IPS DF 6.9 (cell line): ENCODE measurements at regions not wholly inside any gene's neighbourhood (a gene's known extent, or its start where the extent isn't known, plus 50 kb on each side); places are given as distances from the start of the nearest gene placed in this dataset.

Source experiments
- DNase-seq: peaks from one replicate; pipeline ENCODE4 v3.0.0-alpha.2; 2013; ENCODE audit warnings: low read depth, low spot score
- H3K27ac ChIP-seq: one replicate; pipeline ENCODE4 v1.5.1; 2013; ENCODE audit warnings: low read length, control low read depth
- H3K27me3 ChIP-seq: 2 replicates; pipeline ENCODE4 v1.6.1; 2013; ENCODE audit warnings: mild to moderate bottlenecking, low read length; ENCODE audit not compliant: control insufficient read depth, insufficient read depth
- H3K36me3 ChIP-seq: 2 replicates; pipeline ENCODE4 v1.6.1; 2013; ENCODE audit warnings: low read length; ENCODE audit not compliant: control insufficient read depth, insufficient read depth
- H3K4me1 ChIP-seq: 2 replicates; pipeline ENCODE4 v1.6.1; 2013; ENCODE audit warnings: low read length; ENCODE audit not compliant: control insufficient read depth, insufficient read depth
- H3K4me3 ChIP-seq: 2 replicates; pipeline ENCODE4 v1.5.1; 2013; ENCODE audit warnings: mild to moderate bottlenecking, low read length
- H3K9me3 ChIP-seq: 2 replicates; pipeline ENCODE4 v1.6.1; 2013; ENCODE audit warnings: low read length, inconsistent platforms; ENCODE audit not compliant: control insufficient read depth, insufficient read depth
- WGBS: extraction: QIAGEN DNeasy Blood & Tissue Kit; methylation state at CpG from one replicate; pipeline ENCODE4 v1.1.7; 2013; ENCODE audit warnings: mixed read lengths, missing lambda C conversion rate; ENCODE audit not compliant: insufficient read length, insufficient coverage; 5-methylcytosine and 5-hydroxymethylcytosine counted together

- Histone ChIP-seq H3K27me3 (no peaks in the 10 kb centered on the region; the same call in 1 of the 2 replicates), H3K9me3 (no peaks in the 10 kb centered on the region), H3K4me1 (no peaks in the 10 kb centered on the region), H3K36me3 (no peaks in the 10 kb centered on the region), H3K4me3 (no peak overlapping the region), H3K27ac (no peak overlapping the region)
- no peak for DNase-seq
- no CpG with 5 or more reads among the region's 1 CpG for WGBS
Measured at GRCh38 chr13:34864671-34865070, 77.4 kb upstream of the NBEA start.

- WGBS: no CpG with 5 or more reads among the region's 4 CpGs
- H3K4me1 ChIP-seq: 0 out of 2 replicates have a peak, but pooled peaks cover 1% of the 10 kb centered on the region
- no peak for DNase-seq
- no peak overlapping the region for H3K27ac ChIP-seq
- no peak overlapping the region for H3K4me3 ChIP-seq
- H3K9me3 ChIP-seq: no peaks in the 10 kb centered on the region
- H3K36me3 ChIP-seq: no peaks in the 10 kb centered on the region
- H3K27me3 ChIP-seq: no peaks in the 10 kb centered on the region; the same call in 1 of the 2 replicates
Measured at GRCh38 chr13:34867590-34867989, 74.5 kb upstream of the NBEA start.

GRCh38 chr13:34868733-34869132, 73.3 kb upstream of the NBEA start:
- no peak for DNase-seq
- Histone ChIP-seq H3K27me3 (no peaks in the 10 kb centered on the region), H3K36me3 (no peaks in the 10 kb centered on the region), H3K9me3 (no peaks in the 10 kb centered on the region), H3K4me3 (no peak overlapping the region), H3K27ac (no peak overlapping the region), H3K4me1 (0 out of 2 replicates have a peak, but pooled peaks cover 1% of the 10 kb centered on the region)
- no CpG with 5 or more reads among the region's 2 CpGs for WGBS

GRCh38 chr13:34869696-34870095, 72.4 kb upstream of the NBEA start:
- no peaks in the 10 kb centered on the region for H3K9me3 ChIP-seq
- 0 out of 2 replicates have a peak, but pooled peaks cover 1% of the 10 kb centered on the region for H3K4me1 ChIP-seq
- H3K4me3 ChIP-seq: no peak overlapping the region
- no peak for DNase-seq
- no CpG with 5 or more reads among the region's 2 CpGs for WGBS
- no peak overlapping the region for H3K27ac ChIP-seq
- H3K36me3 ChIP-seq: no peaks in the 10 kb centered on the region
- no peaks in the 10 kb centered on the region for H3K27me3 ChIP-seq

- Histone ChIP-seq H3K27ac (no peak overlapping the region), H3K27me3 (no peaks in the 10 kb centered on the region), H3K4me3 (no peak overlapping the region), H3K4me1 (no peaks in the 10 kb centered on the region), H3K9me3 (no peaks in the 10 kb centered on the region), H3K36me3 (no peaks in the 10 kb centered on the region)
- no peak for DNase-seq
Measured at GRCh38 chr13:34878329-34878728, 63.7 kb upstream of the NBEA start.

GRCh38 chr13:34879851-34880250, 62.2 kb upstream of the NBEA start:
- no peak for DNase-seq
- Histone ChIP-seq H3K9me3 (no peaks in the 10 kb centered on the region), H3K27ac (no peak overlapping the region), H3K27me3 (no peaks in the 10 kb centered on the region), H3K4me3 (no peak overlapping the region), H3K4me1 (peaks cover 1% of the 10 kb centered on the region; the same call in 1 of the 2 replicates), H3K36me3 (no peaks in the 10 kb centered on the region)
- no CpG with 5 or more reads among the region's 1 CpG for WGBS

- DNase-seq: no peak
- WGBS: no CpG with 5 or more reads among the region's 2 CpGs
- H3K4me3 ChIP-seq: no peak overlapping the region
Measured at GRCh38 chr13:34881494-34881893, 60.6 kb upstream of the NBEA start.

GRCh38 chr13:34883396-34883795, 58.7 kb upstream of the NBEA start:
- no peak overlapping the region for H3K27ac ChIP-seq
- 100% methylated on average over 2 of the region's 6 CpGs for WGBS
- H3K9me3 ChIP-seq: no peaks in the 10 kb centered on the region
- peaks cover 1% of the 10 kb centered on the region; the same call in 1 of the 2 replicates for H3K4me1 ChIP-seq
- H3K36me3 ChIP-seq: no peaks in the 10 kb centered on the region
- H3K4me3 ChIP-seq: no peak overlapping the region
- no peaks in the 10 kb centered on the region for H3K27me3 ChIP-seq
- no peak for DNase-seq

More at GRCh38 chr13:34881494-34881893, 60.6 kb upstream of the NBEA start:
- H3K27ac ChIP-seq: no peak overlapping the region
- no peaks in the 10 kb centered on the region for H3K36me3 ChIP-seq
- H3K4me1 ChIP-seq: peaks cover 1% of the 10 kb centered on the region; the same call in 1 of the 2 replicates
- no peaks in the 10 kb centered on the region for H3K9me3 ChIP-seq
- no peaks in the 10 kb centered on the region for H3K27me3 ChIP-seq

- no peak overlapping the region for H3K27ac ChIP-seq
- WGBS: no CpG with 5 or more reads among the region's 2 CpGs
- H3K4me3 ChIP-seq: no peak overlapping the region
- H3K9me3 ChIP-seq: no peaks in the 10 kb centered on the region
- H3K4me1 ChIP-seq: peaks cover 1% of the 10 kb centered on the region; the same call in 1 of the 2 replicates
- H3K27me3 ChIP-seq: no peaks in the 10 kb centered on the region
- no peak for DNase-seq
- no peaks in the 10 kb centered on the region for H3K36me3 ChIP-seq
Measured at GRCh38 chr13:34884366-34884765, 57.7 kb upstream of the NBEA start.

- no peaks in the 10 kb centered on the region for H3K27me3 ChIP-seq
- no peak overlapping the region for H3K4me3 ChIP-seq
- no peaks in the 10 kb centered on the region for H3K36me3 ChIP-seq
- H3K4me1 ChIP-seq: peaks cover 1% of the 10 kb centered on the region; the same call in 1 of the 2 replicates
- H3K9me3 ChIP-seq: no peaks in the 10 kb centered on the region
- no CpG with 5 or more reads among the region's 2 CpGs for WGBS
- DNase-seq: no peak
- no peak overlapping the region for H3K27ac ChIP-seq
Measured at GRCh38 chr13:34886121-34886875, 55.8 kb upstream of the NBEA start.

- Histone ChIP-seq H3K4me3 (no peak overlapping the region), H3K36me3 (no peaks in the 10 kb centered on the region), H3K27ac (no peak overlapping the region), H3K4me1 (peaks cover 1% of the 10 kb centered on the region; the same call in 1 of the 2 replicates), H3K27me3 (no peaks in the 10 kb centered on the region), H3K9me3 (no peaks in the 10 kb centered on the region)
- WGBS: no CpG with 5 or more reads among the region's 1 CpG
- no peak for DNase-seq
Measured at GRCh38 chr13:34886987-34887386, 55.1 kb upstream of the NBEA start.
